Thyroid gland (tissue), 4 donors: ENCODE measurements at regions not wholly inside any gene's neighbourhood (a gene's known extent, or its start where the extent isn't known, plus 50 kb on each side); places are given as distances from the start of the nearest gene placed in this dataset.

ENCODE experiments used
- CTCF ChIP-seq, 6 experiments: fragments of 200-600 bp in 3 of 6; fragments of 450-650 bp in 3 of 6; sonication (generic) in 3 of 6; IDR thresholded peaks; one replicate each; pipeline ENCODE4 v1.5.1; 2016 to 2019; ENCODE audit warnings: antibody characterized with exemption in 6 of 6, mild to moderate bottlenecking in 2 of 6, inconsistent platforms in 1 of 6, moderate library complexity in 1 of 6
- POLR2A ChIP-seq, 2 donors: fragments of 450-650 bp; IDR thresholded peaks; one replicate each; pipeline ENCODE4 v1.6.1; 2017; ENCODE audit warnings: antibody characterized with exemption in 2 of 2, mild to moderate bottlenecking in 2 of 2, moderate library complexity in 1 of 2

GRCh38 chr3:147807776-147808175, 398.6 kb downstream of the ZIC1 start:
- TF ChIP-seq CTCF (IDR thresholded peaks at IDR 0.05) (no peak), POLR2A (IDR thresholded peaks at IDR 0.05) (no peak)
